GM10266 (cell line): ENCODE measurements at regions not wholly inside any gene's neighbourhood (a gene's known extent, or its start where the extent isn't known, plus 50 kb on each side); places are given as distances from the start of the nearest gene placed in this dataset.

Experiments used
- DNase-seq: peaks from one replicate; pipeline ENCODE4 v3.0.0; 2012; ENCODE audit errors: extremely low spot score
- TF ChIP-seq, protein P1 (sequence below): IDR thresholded peaks from 2 replicates; pipeline ENCODE4 v1.5.1; 2012; ENCODE audit warnings: mild to moderate bottlenecking, low read depth; ENCODE audit not compliant: control insufficient read depth, insufficient read depth; ENCODE audit errors: missing control alignments

DNA sequence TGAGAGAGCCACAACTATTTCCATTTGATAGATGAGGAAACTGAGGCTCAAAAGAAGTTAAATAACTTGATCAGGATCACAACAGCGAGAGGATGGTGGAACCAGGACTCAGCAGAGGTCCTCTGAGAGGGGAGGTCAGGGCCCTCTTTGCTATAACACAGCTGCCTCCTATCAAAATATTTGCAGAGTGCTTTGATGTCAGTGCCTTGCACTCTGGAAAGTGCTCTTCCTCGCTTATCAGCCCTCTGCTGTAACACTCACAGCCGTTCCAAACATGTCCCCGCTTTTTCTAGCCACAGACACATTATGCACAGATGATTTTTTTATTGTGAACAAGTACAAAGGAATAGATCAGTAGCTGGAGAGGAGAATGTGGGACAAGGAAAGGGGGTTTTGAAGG, 71.8 kb upstream of the ARHGAP29 start:
- DNase-seq: no peak
- TF ChIP-seq, protein P1, sequence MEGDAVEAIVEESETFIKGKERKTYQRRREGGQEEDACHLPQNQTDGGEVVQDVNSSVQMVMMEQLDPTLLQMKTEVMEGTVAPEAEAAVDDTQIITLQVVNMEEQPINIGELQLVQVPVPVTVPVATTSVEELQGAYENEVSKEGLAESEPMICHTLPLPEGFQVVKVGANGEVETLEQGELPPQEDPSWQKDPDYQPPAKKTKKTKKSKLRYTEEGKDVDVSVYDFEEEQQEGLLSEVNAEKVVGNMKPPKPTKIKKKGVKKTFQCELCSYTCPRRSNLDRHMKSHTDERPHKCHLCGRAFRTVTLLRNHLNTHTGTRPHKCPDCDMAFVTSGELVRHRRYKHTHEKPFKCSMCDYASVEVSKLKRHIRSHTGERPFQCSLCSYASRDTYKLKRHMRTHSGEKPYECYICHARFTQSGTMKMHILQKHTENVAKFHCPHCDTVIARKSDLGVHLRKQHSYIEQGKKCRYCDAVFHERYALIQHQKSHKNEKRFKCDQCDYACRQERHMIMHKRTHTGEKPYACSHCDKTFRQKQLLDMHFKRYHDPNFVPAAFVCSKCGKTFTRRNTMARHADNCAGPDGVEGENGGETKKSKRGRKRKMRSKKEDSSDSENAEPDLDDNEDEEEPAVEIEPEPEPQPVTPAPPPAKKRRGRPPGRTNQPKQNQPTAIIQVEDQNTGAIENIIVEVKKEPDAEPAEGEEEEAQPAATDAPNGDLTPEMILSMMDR: no peak

DNA sequence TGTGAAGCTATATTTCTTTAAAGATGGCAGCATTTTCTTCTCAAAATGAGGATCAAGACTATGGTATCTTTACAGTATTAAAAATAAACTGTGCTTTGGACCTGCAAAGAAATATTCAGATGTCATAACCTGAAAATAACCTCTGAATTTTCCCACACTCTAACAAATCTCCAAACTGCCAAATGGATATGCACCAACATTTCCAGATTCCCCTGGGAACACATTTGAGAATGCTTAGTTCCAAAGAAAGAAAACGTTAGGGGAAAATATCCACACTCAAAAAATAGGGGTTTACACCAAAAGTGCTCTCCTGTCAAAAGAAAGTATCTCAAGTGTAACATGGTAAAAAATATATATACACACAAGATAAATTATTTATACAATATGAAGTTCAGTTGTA, 69.1 kb upstream of the ARHGAP29 start:
- no peak for DNase-seq
- TF ChIP-seq, protein P1: no peak

DNA sequence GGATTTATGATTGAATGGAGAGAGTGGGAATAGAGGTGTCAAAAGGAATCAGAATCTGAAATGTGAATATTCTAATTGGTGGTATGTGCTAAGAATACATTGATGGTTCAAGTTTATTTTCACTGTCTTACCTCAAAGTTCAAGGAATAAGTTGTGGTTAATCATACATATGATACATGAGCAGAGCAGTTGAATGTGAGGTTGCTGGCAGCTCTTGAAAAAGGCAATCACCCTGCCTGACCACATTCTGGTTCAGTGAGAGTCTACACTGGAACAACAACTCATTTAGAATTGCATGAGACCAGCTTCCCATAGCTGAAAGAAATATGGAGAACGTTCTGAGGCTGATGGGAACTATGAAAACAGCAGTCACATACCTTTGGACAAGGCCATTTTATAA, 68.3 kb upstream of the ARHGAP29 start:
- TF ChIP-seq, protein P1: no peak
- DNase-seq: no peak

DNA sequence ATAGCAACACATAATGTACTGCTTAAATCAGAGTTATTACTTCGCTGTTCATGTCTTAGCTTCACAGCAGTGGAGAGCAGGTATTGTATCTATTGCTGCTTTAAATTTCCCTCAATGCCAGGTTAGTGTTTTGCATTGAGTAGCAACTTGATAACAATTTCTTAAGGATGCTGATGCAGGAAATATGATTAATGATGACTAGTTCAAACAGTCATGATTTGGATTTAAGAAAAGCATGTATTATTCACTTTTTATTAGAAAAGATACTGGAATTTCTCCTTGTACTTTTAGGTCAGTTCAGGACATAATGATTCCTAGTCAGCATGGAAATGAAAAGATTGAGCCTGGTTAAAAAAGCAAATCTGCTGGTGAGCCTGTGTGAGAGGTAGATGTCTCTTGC, 67.2 kb upstream of the ARHGAP29 start:
- TF ChIP-seq, protein P1: no peak
- DNase-seq: no peak

DNA sequence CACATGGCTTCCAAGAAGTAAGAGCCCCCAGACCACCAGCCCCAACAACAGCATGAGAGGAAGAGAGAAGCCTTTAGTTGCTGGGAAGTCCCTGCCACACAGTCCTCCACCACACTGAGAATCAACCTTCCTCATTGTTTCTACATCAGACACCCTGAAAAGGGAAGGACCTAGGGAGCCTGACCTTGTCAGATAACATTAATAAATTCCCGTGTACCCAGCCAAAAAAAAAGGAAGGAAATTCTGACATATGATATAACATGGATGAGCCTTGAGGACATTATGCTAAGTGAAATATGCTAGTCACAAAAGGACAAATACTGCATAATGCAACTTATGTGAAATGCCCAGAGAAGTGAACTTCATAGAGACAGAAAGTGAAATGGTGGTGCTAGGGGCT, 65.6 kb upstream of the ARHGAP29 start:
- no peak for DNase-seq

DNA sequence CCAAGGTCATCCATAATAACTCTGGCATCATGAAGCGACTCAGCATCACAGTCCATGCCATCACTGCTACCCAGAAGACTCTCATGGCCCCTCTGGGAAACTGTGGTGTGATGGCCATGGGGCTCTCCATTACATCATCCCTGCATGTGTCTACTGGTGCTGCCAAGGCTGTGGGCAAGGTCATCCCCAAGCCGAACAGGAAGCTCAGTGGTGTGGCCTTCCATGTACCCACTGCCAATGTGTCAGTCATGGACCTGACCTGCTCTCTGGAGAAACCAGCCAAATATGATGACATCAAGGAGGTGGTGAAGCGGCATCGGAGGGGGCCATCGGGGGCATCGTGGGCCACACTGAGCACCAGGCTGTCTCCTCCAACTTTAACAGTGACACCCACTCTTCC, 65.1 kb upstream of the ARHGAP29 start:
- TF ChIP-seq, protein P1: no peak
- DNase-seq: no peak

More for the DNA sequence above, 65.6 kb upstream of the ARHGAP29 start:
- TF ChIP-seq, protein P1: no peak

DNA sequence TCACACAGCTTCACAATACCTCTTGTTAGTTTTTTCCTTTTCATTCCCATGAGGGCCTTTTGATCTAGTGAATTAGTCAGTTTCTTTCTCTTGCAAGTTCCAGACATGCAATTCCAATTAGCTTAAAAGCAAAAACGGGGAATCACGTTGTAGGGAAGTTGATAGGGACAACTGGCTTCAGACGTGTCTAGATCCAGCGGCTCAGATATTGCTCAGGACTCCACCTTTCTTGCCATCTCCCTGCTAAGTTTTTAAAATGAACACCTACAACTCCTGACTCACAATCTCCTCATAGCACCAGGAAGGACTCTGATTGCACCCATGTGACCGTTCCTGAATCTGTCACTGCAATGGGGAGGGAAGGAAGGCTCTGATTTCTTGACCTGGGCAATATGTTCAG, 63.8 kb upstream of the ARHGAP29 start:
- DNase-seq: no peak
- TF ChIP-seq, protein P1: no peak
